Ishikawa (cell line): ENCODE measurements at regions not wholly inside any gene's neighbourhood (a gene's known extent, or its start where the extent isn't known, plus 50 kb on each side); places are given as distances from the start of the nearest gene placed in this dataset.

ENCODE experiments used
- CREB1 ChIP-seq: IDR thresholded peaks from 2 replicates; pipeline ENCODE4 v1.6.1; 2012; ENCODE audit warnings: low read depth
- EGR1 ChIP-seq: IDR thresholded peaks from 2 replicates; pipeline ENCODE4 v1.6.1; 2012
- EP300 ChIP-seq: IDR thresholded peaks from 2 replicates; pipeline ENCODE4 v1.6.1; 2012; ENCODE audit warnings: borderline replicate concordance
- MAX ChIP-seq: IDR thresholded peaks from 2 replicates; pipeline ENCODE4 v1.6.1; 2012
- TAF1 ChIP-seq: IDR thresholded peaks from 2 replicates; pipeline ENCODE4 v1.6.1; 2012; ENCODE audit warnings: low read depth, mild to moderate bottlenecking
- TCF12 ChIP-seq: IDR thresholded peaks from 2 replicates; pipeline ENCODE4 v1.6.1; 2012; ENCODE audit warnings: low read depth
- YY1 ChIP-seq: IDR thresholded peaks from 2 replicates; pipeline ENCODE4 v1.6.1; 2012; ENCODE audit warnings: low read depth
- TF ChIP-seq, protein P1 (sequence below): IDR thresholded peaks from 2 replicates; pipeline ENCODE4 v1.6.1; 2012; ENCODE audit warnings: low read depth, mild to moderate bottlenecking

DNA sequence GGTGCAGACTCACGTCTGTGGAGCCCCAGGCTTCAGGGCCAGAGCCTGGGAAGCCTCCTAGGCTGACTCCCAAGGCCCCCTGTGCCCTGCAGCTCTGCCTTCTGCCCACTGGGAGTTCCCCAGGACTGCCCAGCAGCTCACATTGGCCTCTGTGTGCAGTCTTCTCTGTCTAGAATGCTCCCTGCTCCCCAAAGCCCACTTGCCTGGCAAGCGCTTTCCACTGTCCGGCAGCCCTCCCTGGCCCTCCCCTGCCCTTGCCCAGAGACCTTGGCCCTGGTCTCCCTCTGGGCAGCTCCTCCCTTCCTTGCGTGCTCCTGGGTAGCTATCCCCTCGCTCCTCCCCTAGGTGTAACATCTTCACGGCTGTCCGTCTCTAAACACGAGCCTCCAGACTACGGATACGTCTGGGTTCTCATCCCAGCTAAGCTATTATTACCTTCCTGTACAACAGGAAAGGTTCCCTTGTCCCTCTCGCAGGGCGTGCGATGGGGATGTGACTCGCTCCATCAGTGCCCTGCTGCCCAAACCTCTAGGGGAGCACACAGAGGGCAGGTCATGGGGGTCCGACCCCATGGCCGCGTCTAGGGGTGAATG, 325.5 kb upstream of the RTL1 start:
- TF ChIP-seq YY1 (no peak), CREB1 (no peak), MAX (no peak), TAF1 (no peak), EP300 (no peak), TCF12 (no peak), EGR1 (no peak)
- TF ChIP-seq, protein P1, sequence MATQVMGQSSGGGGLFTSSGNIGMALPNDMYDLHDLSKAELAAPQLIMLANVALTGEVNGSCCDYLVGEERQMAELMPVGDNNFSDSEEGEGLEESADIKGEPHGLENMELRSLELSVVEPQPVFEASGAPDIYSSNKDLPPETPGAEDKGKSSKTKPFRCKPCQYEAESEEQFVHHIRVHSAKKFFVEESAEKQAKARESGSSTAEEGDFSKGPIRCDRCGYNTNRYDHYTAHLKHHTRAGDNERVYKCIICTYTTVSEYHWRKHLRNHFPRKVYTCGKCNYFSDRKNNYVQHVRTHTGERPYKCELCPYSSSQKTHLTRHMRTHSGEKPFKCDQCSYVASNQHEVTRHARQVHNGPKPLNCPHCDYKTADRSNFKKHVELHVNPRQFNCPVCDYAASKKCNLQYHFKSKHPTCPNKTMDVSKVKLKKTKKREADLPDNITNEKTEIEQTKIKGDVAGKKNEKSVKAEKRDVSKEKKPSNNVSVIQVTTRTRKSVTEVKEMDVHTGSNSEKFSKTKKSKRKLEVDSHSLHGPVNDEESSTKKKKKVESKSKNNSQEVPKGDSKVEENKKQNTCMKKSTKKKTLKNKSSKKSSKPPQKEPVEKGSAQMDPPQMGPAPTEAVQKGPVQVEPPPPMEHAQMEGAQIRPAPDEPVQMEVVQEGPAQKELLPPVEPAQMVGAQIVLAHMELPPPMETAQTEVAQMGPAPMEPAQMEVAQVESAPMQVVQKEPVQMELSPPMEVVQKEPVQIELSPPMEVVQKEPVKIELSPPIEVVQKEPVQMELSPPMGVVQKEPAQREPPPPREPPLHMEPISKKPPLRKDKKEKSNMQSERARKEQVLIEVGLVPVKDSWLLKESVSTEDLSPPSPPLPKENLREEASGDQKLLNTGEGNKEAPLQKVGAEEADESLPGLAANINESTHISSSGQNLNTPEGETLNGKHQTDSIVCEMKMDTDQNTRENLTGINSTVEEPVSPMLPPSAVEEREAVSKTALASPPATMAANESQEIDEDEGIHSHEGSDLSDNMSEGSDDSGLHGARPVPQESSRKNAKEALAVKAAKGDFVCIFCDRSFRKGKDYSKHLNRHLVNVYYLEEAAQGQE, result no peak
